ENCODE measurements at regions not wholly inside any gene's neighbourhood (a gene's known extent, or its start where the extent isn't known, plus 50 kb on each side); places are given as distances from the start of the nearest gene placed in this dataset.

DNA sequence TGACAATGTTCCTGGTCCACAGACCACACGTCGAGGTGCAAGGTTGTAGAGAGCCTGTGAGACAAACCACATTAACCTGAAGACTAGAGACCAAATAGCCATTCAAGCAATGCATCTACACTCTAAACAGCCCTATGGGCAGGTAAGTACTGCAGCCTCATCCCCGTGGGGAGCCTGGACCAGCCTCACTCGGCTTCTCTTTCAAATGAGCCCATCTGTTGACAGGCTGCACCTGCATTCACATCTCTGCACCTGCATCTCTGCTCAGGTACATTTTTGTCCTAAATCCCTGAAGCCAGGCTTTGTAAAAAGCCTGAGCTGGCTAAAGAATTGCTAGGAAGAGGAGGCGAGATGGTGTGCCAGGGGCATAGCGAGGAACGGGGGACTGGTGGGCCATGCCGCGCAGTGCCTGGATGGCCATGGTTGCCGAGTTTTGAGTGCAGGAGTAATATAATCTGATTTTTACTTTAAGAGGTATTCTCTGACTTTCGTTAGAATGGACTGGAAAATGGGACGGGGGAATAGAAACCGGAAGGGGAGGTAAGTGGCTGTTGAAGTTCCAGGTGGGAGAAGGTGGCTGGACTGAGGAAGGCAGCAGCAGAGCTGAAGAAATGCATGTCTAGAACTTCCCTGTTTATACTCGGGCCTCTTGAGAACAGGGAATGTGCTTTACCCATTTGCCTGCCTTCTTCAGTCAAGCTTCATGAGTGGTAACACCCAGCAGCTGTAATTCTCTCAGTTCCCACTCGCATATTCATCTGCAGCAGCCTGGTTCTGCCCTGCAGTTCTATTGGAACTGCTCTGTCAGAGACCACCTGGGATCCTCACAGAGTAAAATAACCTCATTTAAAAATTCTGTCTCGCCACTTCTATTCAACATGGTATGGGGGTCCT, 226.4 kb downstream of the OPA1 start:
- TF ChIP-seq, protein P1, sequence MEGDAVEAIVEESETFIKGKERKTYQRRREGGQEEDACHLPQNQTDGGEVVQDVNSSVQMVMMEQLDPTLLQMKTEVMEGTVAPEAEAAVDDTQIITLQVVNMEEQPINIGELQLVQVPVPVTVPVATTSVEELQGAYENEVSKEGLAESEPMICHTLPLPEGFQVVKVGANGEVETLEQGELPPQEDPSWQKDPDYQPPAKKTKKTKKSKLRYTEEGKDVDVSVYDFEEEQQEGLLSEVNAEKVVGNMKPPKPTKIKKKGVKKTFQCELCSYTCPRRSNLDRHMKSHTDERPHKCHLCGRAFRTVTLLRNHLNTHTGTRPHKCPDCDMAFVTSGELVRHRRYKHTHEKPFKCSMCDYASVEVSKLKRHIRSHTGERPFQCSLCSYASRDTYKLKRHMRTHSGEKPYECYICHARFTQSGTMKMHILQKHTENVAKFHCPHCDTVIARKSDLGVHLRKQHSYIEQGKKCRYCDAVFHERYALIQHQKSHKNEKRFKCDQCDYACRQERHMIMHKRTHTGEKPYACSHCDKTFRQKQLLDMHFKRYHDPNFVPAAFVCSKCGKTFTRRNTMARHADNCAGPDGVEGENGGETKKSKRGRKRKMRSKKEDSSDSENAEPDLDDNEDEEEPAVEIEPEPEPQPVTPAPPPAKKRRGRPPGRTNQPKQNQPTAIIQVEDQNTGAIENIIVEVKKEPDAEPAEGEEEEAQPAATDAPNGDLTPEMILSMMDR (IDR thresholded peaks at IDR 0.05): no peak
- no peak for TF ChIP-seq POLR2A (IDR thresholded peaks at IDR 0.05)

Measured in lower leg skin (tissue), 3 donors.